NCI-H2227 (cell line): ENCODE measurements at regions not wholly inside any gene's neighbourhood (a gene's known extent, or its start where the extent isn't known, plus 50 kb on each side); places are given as distances from the start of the nearest gene placed in this dataset.

Source experiments
- DNase-seq: peaks from one replicate; lab custom pipeline; 2025; ENCODE audit not compliant: unreplicated experiment; lab: John Stamatoyannopoulos, UW

GRCh38 chr2:172153156-172153555 lies 50.5 kb upstream of the DLX2 start:
- no peak for DNase-seq

GRCh38 chr2:172153757-172154156 lies 51.1 kb upstream of the DLX2 start:
- DNase-seq, result no peak

GRCh38 chr2:172155752-172156151 lies 53.1 kb upstream of the DLX2 start:
- DNase-seq, result no peak

- DNase-seq, result no peak
These were observed 58.1 kb upstream of the DLX2 start for GRCh38 chr2:172160839-172161238.

- no peak for DNase-seq
These were observed 59.6 kb upstream of the DLX2 start for GRCh38 chr2:172162225-172162733.

- no peak for DNase-seq
These were observed 60.1 kb upstream of the DLX2 start for GRCh38 chr2:172162739-172163336.

- DNase-seq, result no peak
These were observed 66.2 kb upstream of the DLX2 start for GRCh38 chr2:172168917-172169346.

GRCh38 chr2:172169611-172170010 lies 66.9 kb upstream of the DLX2 start:
- no peak for DNase-seq

- peak; percentile 91 for DNase-seq
These were observed 69.9 kb upstream of the DLX2 start for GRCh38 chr2:172172513-172173173.

GRCh38 chr2:172173174-172173706 lies 70.5 kb upstream of the DLX2 start:
- DNase-seq, result peak; percentile 41

GRCh38 chr2:172177581-172177980 lies 74.9 kb upstream of the DLX2 start:
- DNase-seq, result no peak

- DNase-seq, result no peak
These were observed 75.3 kb upstream of the DLX2 start for GRCh38 chr2:172177996-172178395.

GRCh38 chr2:172179045-172179701 lies 76.5 kb upstream of the DLX2 start:
- DNase-seq, result no peak

GRCh38 chr2:172181840-172182239 lies 79.1 kb upstream of the DLX2 start:
- DNase-seq, result no peak

- DNase-seq, result no peak
These were observed 79.9 kb upstream of the DLX2 start for GRCh38 chr2:172182624-172183023.

- DNase-seq, result no peak
These were observed 90.8 kb upstream of the DLX2 start for GRCh38 chr2:172193331-172194089.

- DNase-seq, result no peak
These were observed 93.2 kb upstream of the DLX2 start for GRCh38 chr2:172195836-172196376.

- no peak for DNase-seq
These were observed 94.2 kb upstream of the DLX2 start for GRCh38 chr2:172196768-172197431.

GRCh38 chr2:172198361-172198760 lies 95.7 kb upstream of the DLX2 start:
- no peak for DNase-seq

GRCh38 chr2:172198908-172199307 lies 96.2 kb upstream of the DLX2 start:
- no peak for DNase-seq
